Sigmoid colon (tissue), 6 donors: ENCODE measurements at regions not wholly inside any gene's neighbourhood (a gene's known extent, or its start where the extent isn't known, plus 50 kb on each side); places are given as distances from the start of the nearest gene placed in this dataset.
"Not testable (repeated sequence)": the region's sequence is repeated elsewhere in the genome, so short reads cannot be mapped to it uniquely, and the experiment has no call there.

Experiments
- DNase-seq: peaks from one replicate; pipeline ENCODE4 v3.0.0-alpha.2; 2019
- H3K27ac ChIP-seq, 4 donors: fragments of 200-600 bp; sonication (generic); one replicate each; pipeline ENCODE4 v1.5.1; 2016 to 2019; ENCODE audit warnings: mild to moderate bottlenecking in 1 of 4
- H3K27me3 ChIP-seq, 3 donors: fragments of 200-600 bp; sonication (generic); one replicate each; pipeline ENCODE4 v1.5.1; 2019; ENCODE audit warnings: mild to moderate bottlenecking in 1 of 3
- H3K36me3 ChIP-seq, 4 donors: fragments of 200-600 bp; sonication (generic); one replicate each; pipeline ENCODE4 v1.5.1; 2016 to 2019
- H3K4me1 ChIP-seq, 4 donors: fragments of 200-600 bp; sonication (generic); one replicate each; pipeline ENCODE4 v1.5.1; 2017 to 2019
- H3K4me3 ChIP-seq, 4 donors: fragments of 200-600 bp; sonication (generic); one replicate each; pipeline ENCODE4 v1.5.1; 2017 to 2019; ENCODE audit warnings: mild to moderate bottlenecking in 2 of 4, moderate library complexity in 1 of 4
- H3K9me3 ChIP-seq, 4 donors: fragments of 200-600 bp in 3 of 4; sonication (generic) in 3 of 4; one replicate each; pipeline versions ENCODE4 v1.5.1 to v1.6.1; 2013 to 2019
- CTCF ChIP-seq, 4 experiments: fragments of 450-650 bp in 3 of 4; fragments of 200-600 bp in 1 of 4; IDR thresholded peaks; one replicate each; pipeline ENCODE4 v1.5.1; 2016 to 2019; ENCODE audit warnings: antibody characterized with exemption in 4 of 4, mild to moderate bottlenecking in 3 of 4, moderate library complexity in 2 of 4
- EP300 ChIP-seq, 4 donors: sonication (generic); formaldehyde crosslinking; IDR thresholded peaks; one replicate each; pipeline ENCODE4 v1.6.1; 2017; ENCODE audit warnings: antibody characterized with exemption in 4 of 4
- POLR2A ChIP-seq, 2 donors: fragments of 450-650 bp; IDR thresholded peaks; one replicate each; pipeline ENCODE4 v1.6.1; 2016; ENCODE audit warnings: antibody characterized with exemption in 2 of 2, mild to moderate bottlenecking in 2 of 2, moderate library complexity in 2 of 2
- POLR2AphosphoS5 ChIP-seq, 4 donors: sonication (generic); formaldehyde crosslinking; IDR thresholded peaks; one replicate each; pipeline ENCODE4 v1.6.1; 2017; ENCODE audit warnings: antibody characterized with exemption in 4 of 4
- WGBS, 2 donors: extraction: QIAGEN DNeasy Blood & Tissue Kit; methylation state at CpG; one replicate each; pipeline ENCODE4 v1.1.7; 2013; 5-methylcytosine and 5-hydroxymethylcytosine counted together
- intact Hi-C: fragments of 100-400 bp; cut with DNase I; formaldehyde crosslinking; loops from one replicate; pipeline ENCODE4 v1.15.1; 2023
- donor health status: healthy with polysubstance abuse.
- donor health status: healthy.

GRCh38 chr10:20481054-20481453 lies 416.1 kb downstream of the NEBL start:
- intact Hi-C loops = no loop called here
- Histone ChIP-seq H3K4me1 (peaks cover 0 to 10% (median 5%) of the 10 kb centered on the region in 4 donors), H3K27ac (no peak overlapping the region), H3K27me3 (no peaks in the 10 kb centered on the region), H3K4me3 (no peak overlapping the region), H3K36me3 (no peaks in the 10 kb centered on the region), H3K9me3 (no peaks in the 10 kb centered on the region)
- DNase-seq = no peak
- TF ChIP-seq CTCF (IDR thresholded peaks at IDR 0.05) = no peak
- TF ChIP-seq POLR2A (IDR thresholded peaks at IDR 0.05) = no peak
- TF ChIP-seq EP300 (IDR thresholded peaks at IDR 0.05) = no peak
- TF ChIP-seq POLR2AphosphoS5 (IDR thresholded peaks at IDR 0.05) = no peak
- WGBS, 2 donors = 81 to 92% methylated on average over 2 of the region's 2 CpGs

- 93 to 95% methylated on average over 1 of the region's 1 CpG for WGBS, 2 donors
- DNase-seq, H3K27ac ChIP-seq, H3K4me1 ChIP-seq, H3K9me3 ChIP-seq, H3K4me3 ChIP-seq, H3K36me3 ChIP-seq, intact Hi-C loops, H3K27me3 ChIP-seq: not testable (repeated sequence)
These were observed 416.5 kb downstream of the NEBL start for GRCh38 chr10:20480575-20480974.

GRCh38 chr10:20474064-20474463 lies 423.0 kb downstream of the NEBL start:
- no peak for DNase-seq
- no peaks in the 10 kb centered on the region for H3K9me3 ChIP-seq
- H3K36me3 ChIP-seq = no peaks in the 10 kb centered on the region
- H3K4me1 ChIP-seq = no peaks in the 10 kb centered on the region
- no peaks in the 10 kb centered on the region for H3K27me3 ChIP-seq
- TF ChIP-seq EP300 (IDR thresholded peaks at IDR 0.05) = no peak
- TF ChIP-seq POLR2A (IDR thresholded peaks at IDR 0.05) = no peak
- TF ChIP-seq CTCF (IDR thresholded peaks at IDR 0.05) = no peak
- TF ChIP-seq POLR2AphosphoS5 (IDR thresholded peaks at IDR 0.05) = no peak
- WGBS, 2 donors = 65 to 88% methylated on average over 2 of the region's 2 CpGs
- H3K27ac ChIP-seq = no peak overlapping the region
- H3K4me3 ChIP-seq = no peak overlapping the region
- intact Hi-C loops = no loop called here

GRCh38 chr10:20473023-20473760 lies 423.9 kb downstream of the NEBL start:
- Histone ChIP-seq H3K4me1 (no peaks in the 10 kb centered on the region), H3K27me3 (no peaks in the 10 kb centered on the region), H3K9me3 (no peaks in the 10 kb centered on the region), H3K36me3 (no peaks in the 10 kb centered on the region), H3K4me3 (no peak overlapping the region), H3K27ac (no peak overlapping the region)
- TF ChIP-seq POLR2A (IDR thresholded peaks at IDR 0.05) = no peak
- no peak for TF ChIP-seq POLR2AphosphoS5 (IDR thresholded peaks at IDR 0.05)
- no peak for TF ChIP-seq CTCF (IDR thresholded peaks at IDR 0.05)
- TF ChIP-seq EP300 (IDR thresholded peaks at IDR 0.05) = no peak
- intact Hi-C loops = no loop called here
- DNase-seq = no peak
- 67 to 75% methylated on average over 5 of the region's 5 CpGs for WGBS, 2 donors

- Histone ChIP-seq H3K4me1 (peaks cover 0 to 4% (median 0%) of the 10 kb centered on the region in 4 donors), H3K36me3 (no peaks in the 10 kb centered on the region), H3K27ac (no peak overlapping the region), H3K4me3 (no peak overlapping the region), H3K27me3 (no peaks in the 10 kb centered on the region), H3K9me3 (peaks cover 0 to 6% (median 4%) of the 10 kb centered on the region in 4 donors)
- intact Hi-C loops = no loop called here
- no peak for DNase-seq
- TF ChIP-seq CTCF (IDR thresholded peaks at IDR 0.05) (no peak), POLR2A (IDR thresholded peaks at IDR 0.05) (no peak), POLR2AphosphoS5 (IDR thresholded peaks at IDR 0.05) (no peak), EP300 (IDR thresholded peaks at IDR 0.05) (no peak)
These were observed 430.4 kb downstream of the NEBL start for GRCh38 chr10:20466731-20467130.
